IPS-NIHi7 (cell line): ENCODE measurements at regions not wholly inside any gene's neighbourhood (a gene's known extent, or its start where the extent isn't known, plus 50 kb on each side); places are given as distances from the start of the nearest gene placed in this dataset.

Source experiments
- DNase-seq: peaks from one replicate; pipeline ENCODE4 v3.0.0; 2012; ENCODE audit warnings: mixed read lengths; ENCODE audit errors: extremely low spot score

DNA sequence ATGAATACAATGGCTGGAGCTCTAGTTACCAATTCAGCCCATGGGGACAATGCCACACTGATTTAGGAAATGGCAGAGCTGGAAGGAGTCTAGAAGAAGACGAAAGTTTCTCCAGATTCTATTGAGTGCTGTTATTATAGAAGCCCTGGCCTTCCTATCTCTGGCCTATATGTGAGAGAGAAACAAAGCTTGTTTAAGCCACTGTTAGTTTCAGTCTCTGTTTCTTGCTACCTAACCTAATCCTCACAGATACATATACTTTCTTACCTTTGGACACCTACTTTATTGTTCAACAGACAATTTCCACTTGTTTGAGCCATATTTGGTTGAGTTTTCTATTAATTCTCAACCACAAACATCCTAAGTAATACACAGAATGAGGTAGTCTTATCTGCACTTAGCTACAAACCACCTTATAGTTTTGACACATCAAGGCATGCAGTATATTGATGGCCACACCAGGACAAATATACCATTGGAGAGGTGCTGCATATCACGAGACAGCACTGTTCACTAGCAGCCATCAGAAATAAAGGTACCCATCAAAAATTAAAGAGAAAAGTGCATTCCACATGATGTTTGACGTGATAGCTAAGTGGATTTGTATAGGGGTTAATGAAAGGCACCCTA is 190.2 kb downstream of the SMIM20 start:
- no peak for DNase-seq

DNA sequence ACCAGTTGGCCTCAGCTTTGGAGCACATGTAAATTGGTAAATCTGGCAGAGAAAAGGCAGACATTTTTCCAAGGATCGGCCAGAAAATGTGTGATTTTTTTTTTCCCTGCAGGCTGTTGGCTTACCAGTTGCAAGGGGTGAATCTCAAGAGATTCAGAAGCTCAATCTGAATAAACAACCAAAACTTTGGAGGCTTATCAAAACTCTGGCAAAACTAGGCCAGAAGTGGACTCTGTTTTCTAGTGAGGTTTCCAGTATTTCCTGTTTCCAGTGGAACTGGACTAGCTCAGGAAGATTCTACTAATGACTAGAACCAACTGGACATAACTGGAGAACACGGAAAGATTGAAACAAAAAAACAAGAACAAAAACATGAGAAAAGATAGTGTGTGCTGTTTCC is 191.3 kb downstream of the SMIM20 start:
- no peak for DNase-seq

DNA sequence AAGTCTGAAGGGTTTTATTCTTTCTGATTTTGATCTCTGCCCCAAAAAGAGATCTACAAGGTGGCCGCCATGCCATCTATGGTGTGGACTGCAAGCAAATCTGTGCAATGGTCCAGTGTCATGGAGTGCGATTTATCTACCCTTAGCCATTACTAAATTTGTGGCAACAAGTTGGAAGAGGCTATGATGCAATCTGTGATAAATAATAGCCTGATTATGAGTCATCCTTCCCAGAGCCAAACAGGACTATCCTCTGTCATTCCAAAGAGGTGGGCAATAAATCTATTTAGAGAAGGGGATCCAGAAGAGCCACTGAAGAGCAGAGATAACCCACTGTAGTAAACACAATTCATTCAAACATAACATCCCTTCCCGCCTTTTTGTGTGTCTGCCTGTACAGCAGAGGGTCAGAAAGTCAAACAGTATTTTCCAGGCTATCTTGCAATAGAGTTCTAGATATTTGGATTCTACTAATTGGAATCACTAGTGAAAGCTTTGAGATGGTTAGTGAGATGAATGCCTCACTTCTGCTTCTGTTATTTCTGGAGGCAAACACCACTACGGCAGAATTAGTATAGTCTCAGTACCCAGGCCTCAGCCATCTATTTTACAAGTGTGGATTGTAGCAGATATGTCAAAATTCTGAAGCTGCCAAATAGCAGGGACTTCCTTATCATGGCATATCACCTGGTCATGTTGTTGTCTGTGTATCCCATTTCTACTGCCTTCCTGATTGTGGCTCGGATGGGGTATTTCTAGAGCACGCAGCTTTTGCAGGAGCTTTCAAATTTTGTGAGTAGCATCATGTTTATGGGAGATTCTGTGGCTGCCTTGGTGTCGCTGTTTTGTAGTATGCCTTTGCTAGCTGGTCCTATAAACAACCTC is 192.0 kb downstream of the SMIM20 start:
- no peak for DNase-seq

DNA sequence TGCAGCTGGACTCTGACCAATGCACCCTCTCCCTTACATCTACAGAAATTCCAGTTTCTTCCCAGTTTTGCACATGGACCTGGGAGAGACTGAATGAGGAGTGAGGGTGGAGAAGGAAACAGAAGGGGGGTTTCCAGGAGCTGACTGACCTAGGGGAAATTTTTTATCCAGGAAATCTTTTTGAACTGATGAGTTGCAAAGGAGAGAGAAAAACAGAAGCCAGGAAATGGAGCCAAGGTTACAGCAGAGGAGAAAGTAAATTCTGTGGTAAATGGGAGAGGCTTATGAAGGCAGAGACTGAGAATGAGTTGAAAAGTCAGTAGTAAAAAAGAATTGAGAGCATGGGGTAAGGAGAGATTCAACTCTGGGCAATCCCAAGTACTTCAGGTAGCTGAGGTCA is 192.8 kb downstream of the SMIM20 start:
- no peak for DNase-seq

DNA sequence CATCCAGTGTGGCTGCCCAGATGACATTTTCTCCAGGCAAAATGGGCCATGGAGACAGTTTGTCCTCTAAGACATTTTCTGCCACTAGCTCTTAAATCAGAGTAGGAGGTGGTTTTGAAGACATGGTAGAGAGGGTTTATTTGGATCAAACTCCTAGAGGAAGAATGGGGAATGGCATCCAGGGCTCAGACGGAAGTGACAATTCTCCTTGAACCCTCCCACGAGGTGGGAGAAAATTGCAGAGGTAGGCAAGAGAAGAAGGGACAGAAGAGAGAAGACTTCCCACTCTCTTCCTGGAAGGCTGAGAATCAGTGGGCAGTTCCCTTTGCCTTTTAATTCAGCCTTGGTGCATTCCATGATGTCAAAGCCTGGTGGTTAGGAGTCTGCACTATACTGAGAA is 194.0 kb downstream of the SMIM20 start:
- no peak for DNase-seq

DNA sequence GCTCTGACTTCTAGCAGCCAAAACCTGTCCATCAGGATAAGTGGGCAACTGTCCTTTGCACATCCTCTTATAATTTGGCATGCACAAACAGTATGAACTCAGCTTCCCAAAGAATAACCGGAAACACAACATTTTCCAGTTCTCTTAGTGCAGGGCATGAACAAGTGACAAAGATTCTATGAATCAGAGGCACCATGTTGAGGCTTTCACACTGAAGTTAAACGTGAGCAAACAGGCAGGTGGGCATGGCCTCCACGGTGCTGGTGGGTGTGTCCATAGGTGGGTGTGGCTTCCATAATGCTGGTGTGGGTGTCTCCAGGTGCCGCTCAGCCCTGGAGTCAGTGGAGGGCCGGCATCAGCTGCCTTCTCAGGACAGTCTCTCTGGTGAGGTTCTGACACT is 196.5 kb downstream of the SMIM20 start:
- no peak for DNase-seq

DNA sequence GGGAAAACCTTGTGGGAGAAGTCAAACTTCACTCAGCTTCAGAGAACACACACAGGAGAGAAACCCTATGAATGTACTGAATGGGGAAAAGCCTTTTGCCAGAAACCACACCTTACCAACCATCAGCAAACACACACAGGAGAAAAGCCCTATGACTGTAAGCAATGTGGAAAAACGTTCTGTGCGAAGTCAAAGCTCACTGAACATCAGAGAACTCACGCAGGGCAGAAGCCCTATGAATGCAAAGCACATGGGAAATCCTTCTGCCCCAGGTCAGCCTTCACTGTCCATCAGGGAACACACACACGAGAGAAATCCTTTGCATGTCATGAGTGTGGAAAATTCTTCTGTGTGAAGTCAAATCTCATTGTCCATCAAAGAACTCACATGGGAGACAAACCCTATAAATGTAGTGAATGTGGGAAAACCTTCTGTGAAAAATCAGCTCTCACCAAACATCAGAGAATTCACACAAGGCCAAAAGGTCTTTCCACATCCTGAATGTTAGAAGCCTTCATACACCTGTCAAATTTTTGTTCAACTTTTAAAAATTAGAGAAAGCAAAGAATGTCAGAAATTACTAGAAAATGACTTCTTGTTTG is 199.4 kb downstream of the SMIM20 start:
- DNase-seq, result no peak

DNA sequence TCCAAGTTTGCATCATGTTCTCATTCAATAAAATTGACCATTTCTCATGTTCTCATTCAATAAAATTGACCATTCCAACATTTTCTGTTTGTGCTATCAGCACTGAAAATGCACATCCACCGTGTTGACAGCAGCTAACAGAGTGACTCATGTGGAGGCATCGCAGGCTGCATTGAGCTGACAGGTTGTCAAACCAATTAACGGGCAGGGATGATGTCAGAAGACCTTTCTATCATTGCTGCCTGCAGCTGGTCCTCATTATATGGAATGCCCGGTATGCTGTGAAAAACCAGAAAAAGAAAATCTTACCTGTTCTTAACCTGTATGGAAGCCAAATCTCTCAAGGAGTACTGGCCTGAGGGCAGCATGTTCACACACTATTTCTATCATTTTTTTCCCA is 202.0 kb downstream of the SMIM20 start:
- DNase-seq, result no peak

DNA sequence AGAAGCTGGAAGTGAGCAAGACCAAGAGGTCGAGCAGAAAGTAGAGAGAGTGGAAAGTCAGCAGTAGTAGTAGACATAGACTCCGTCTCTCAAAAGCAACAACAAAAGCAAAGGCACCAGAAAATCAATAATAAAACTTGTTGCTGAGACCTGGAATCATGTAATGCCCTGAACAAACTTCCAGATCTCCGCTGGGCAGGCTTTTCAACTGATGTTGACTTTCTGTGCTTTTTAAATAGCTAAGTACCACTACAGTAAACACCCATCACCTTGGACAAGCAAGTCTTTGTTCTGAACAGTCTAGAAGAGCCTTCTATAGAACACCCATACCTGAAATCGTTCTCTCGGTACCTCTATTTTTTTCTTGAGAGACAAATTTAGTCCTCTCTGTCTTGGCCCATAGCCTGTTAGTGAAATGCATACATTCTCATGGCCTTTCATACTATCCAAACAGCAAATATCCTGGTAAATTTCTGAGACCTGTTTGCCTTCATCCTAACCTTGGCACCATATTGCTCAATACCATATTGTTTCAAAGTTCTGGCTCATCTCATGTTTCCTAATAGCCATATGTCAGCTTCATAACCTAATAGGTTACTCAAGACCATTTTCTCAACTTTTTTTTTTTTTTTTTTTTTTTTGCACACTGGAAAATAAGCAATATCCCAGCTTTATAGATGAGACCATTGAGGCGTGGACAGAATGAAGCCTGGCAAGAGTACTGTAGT is 200.6 kb upstream of the RBPJ start:
- DNase-seq, result no peak

DNA sequence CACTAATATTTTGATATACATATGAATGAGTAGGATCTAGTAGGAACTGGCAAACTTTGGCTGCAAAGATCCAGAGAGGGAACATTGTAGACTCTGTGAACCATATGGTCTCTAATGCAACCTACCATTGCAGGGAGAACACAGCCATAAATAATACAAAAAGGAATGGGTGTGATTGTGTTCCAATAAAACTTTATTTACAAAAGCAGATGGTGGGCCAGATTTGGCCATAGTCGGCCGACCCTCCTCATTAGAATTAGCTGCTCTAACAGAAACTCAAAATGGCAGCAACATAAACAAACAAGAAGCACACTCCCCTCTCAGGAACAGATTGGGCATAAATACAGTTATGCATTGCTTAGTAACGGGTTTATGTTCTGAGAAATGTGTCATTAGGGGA is 198.1 kb upstream of the RBPJ start:
- DNase-seq, result no peak

DNA sequence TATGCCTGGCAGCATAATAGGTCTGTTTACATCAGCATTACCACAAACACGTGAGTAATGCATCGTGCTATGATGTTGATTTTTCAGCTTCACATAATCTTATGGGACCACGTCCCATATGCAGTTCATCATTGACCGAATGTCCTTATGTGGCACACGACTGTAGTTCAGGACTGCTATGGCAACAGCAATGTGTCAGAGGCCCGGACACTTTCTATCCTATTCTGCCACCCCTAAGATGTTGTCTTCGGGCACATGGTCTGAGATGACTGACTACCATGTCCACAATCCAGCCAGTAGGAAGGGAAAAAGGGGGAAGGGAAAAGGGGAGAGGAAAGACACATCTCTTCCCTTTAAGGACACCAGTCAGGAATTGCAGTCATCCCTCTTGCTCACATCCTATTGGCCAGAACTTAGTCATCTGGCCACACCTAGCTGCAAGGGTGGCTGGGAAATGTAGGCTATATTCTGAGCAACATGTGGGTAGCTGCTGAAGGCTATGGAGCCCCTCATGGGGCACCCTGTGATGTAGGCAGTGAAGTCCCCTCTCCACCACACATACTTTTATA is 196.0 kb upstream of the RBPJ start:
- no peak for DNase-seq

DNA sequence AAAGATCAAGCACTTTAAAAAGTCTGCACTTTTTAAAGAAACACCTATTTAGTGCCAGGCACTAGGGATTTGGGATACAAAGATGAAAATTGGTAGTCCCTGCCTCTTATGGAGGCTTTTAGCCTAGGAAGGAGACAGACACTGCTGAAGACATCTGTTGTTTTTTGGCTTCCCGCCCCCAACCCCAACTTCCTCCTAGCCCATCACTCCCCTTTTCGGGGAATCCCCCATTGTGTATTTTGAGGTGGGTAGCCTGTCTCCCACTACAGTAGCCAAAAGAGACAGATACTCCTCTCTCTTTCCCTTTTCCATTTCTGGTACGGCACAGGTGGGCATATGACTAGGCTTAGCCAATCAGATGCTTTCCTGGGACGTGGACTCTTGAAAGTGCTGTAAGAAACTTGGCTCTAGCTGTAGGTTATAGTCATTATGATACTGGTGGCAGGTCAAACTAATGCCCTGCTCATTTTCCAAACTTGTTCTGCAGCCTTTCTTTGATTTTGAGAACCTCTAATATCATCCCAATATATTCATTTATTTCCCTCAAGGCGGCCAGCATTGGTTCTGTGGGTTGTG is 194.6 kb upstream of the RBPJ start:
- no peak for DNase-seq

DNA sequence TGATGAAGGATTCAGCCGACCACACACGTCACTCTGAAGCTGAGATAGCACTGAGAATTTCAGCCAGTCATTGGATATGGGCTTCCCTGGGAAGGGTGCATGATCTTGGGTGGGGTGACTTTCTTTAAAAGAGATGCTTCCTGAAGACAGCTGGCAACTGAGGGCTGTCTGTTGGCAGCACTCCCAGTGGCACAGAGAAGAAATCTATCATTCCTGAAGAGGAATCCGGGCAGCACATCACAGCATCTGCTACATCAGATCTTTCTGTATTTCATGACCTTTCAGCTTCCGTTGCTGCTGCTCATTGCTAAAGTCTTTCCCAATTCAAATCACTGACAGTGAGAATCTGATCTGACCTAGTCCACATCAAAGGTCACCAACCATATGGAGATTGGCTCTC is 193.8 kb upstream of the RBPJ start:
- no peak for DNase-seq

DNA sequence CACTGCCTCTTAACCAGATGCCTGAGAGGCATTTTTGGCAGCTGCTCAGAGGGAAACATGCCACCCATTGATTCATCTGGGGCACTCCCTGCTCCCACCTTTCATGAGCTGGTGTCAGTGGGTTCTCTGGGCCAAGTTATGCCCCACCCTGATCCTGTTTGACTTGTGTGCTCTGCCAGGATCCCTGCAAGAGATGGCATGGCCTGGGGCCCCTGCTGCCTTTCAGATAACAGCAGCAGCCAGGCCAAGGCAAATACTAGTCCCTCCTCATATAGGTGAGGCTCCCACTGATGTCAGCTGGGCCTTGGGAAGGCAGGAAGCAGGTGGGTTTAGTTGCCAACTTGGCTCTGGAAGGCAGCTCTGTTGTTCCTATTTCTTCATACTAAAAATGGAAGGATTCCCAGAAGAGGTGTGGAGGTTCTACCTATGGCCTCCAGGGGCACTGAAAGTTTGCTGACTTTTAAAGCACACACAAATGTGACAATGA is 192.9 kb upstream of the RBPJ start:
- no peak for DNase-seq

DNA sequence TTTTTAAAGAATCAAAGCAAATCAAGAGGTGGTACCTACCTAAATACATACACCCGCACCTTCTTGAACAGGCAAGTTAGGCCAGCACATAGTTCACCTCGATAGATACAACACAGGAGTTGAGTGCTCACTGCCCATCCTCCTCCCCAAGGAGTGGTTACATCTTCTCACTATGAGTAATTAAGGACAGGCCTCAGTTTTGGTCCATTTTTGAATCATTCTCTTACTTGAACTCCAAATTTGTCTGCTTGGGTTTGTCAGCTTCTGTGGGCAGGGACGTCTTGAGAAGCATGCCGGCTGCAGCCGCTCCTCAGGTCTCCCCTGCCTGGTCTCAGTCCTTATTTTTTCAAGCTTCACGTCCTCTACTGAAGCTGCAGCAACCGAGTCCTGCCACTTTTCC is 190.6 kb upstream of the RBPJ start:
- no peak for DNase-seq

DNA sequence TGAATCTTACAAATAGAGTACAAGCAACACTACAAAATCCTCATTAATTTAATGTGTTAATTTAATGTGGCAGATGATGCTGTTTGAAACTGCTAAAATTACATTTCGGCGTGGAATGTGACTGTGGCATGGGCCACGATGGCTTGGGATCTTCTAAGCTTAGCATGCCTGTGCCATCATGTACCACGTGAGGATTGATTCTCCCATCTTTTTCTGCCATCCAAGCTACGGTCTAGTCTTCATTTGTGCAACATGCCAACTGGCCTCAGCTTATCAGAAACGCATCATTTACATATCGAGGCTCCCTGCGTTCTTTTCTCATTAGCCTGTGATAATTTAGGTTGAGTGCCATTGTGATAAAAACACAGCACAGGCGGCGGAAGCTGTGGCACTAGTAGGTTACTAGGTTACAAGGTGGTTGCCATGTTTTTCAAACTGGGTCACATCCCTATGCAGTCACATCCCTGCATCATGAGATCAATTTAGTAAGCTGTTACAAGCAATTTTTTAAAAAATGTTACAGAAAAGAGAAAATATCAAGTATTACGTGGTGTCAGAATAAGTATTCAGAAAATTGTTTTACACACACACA is 189.9 kb upstream of the RBPJ start:
- no peak for DNase-seq

DNA sequence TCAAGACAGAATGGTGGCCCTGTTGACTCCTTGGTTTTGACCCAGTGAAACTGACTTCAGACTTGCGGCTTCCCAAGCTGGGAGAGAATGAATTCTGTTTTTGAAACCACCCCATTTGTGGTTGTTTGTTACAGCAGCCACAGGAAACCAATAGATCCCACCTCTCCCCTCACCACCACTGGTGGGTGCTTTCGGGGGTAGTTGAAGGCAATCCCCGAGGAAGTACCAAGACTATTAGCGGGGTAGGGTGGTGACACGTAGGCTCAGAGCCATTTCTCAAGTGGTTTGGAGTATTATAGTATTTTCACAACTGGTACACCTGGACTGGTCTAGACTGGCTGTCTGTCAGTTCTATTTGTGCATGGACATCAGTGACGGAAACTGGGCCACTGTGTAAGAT is 189.1 kb upstream of the RBPJ start:
- DNase-seq, result no peak

DNA sequence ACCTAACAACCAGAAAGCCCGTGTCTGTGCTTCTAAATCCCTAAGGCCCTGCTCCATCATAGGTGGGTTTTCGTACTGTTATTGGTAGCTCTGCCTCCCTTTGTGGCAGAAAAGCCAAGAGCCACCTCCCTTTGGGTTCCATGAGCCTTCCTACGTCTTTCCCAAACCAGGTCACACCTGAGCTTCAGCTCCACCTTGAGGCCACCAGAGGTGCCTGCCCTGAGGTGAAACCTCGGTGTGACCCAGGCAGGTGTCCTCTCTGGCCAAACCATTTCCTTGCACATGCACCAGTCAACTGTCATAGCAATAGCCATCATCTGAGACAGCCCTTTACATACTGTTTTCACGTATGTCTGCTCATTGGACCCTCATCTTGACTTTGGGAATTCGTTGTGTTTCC is 188.0 kb upstream of the RBPJ start:
- DNase-seq, result peak; percentile 65

DNA sequence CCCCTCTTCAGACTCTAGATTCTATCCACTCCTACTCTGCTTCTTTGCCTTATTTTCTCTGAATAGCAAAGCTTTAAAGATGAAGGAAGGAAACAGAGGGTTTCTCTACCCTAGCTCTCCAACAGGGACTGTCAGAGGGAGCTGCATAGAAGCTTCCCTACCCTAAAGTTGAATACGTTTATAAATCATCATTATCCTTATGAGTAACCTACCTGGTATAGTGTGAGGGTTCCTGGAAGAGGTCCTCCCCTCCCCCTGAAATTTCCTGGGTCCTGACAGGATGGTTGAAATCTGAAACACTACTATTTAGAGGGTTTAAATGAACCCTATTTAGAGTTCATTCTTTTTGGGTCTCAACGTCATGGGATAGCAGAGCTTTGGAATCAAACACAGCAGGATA is 187.0 kb upstream of the RBPJ start:
- DNase-seq, result no peak

DNA sequence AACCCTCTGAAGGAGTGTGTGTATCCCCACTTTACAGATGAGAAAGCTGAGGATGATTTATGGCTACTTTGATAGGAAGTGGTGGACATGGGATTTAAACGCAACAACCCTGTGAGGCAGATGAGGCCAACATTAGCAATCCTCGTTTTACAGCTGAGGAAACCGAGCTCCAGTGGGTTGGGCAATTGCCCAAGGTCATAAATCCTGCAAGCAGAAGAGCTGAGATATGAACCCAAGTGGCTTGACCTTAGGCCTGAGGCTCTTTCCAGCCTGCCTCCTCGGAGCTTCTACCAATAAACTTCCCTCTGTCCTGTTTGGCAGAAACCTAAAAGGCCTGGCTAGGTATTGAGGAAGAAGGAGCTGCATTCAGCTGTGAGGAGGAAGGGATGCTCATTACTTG is 185.5 kb upstream of the RBPJ start:
- no peak for DNase-seq

DNA sequence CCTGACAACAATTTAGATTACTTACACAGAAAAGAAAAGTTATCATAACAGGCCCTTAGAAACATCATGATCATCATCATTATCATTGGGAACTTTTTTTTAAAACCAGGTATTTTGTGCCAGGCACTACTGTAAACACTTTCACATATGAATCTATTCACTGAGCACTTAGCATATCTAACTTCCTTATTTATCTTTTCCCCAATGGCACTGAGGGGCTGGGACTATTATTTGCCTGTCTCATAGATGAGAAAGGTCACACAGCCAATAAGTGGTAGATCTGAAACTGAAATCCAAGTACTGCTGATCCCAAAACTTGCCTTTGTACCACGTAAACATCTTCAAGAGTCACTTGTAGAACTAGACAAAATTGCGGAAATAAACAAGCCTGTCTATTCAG is 184.2 kb upstream of the RBPJ start:
- no peak for DNase-seq
